ENCODE measurements at regions not wholly inside any gene's neighbourhood (a gene's known extent, or its start where the extent isn't known, plus 50 kb on each side); places are given as distances from the start of the nearest gene placed in this dataset.

DNA sequence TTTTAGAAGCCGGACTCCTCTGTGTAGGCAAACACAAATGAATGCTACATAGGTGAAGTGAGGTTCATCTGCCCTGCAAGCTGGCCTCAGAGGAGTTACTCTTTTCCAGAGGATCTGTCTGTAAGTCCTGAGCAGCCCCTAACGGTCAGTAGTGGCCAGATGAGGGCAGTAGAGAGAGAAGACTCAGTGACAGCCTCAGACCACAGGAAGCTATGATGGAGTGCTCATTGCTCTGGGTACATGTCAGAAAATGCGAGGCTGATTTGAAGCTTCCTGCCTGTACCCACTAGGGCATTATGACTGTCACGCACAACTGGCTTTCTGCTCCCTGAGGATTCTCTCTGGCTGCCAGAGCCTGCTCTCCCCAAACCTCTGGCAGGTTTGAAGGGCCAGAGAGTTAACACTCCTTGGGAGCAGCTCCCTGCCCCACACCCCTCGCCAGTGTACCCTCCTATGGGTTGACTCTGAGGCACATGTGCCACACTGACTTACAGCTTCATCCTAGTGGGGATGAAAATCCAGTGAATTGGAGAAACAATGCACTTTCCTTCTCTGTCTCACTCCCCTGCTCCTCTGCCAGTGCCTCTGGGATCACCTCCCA, 141.5 kb downstream of the GABRG2 start:
- H4K20me1 ChIP-seq (ENCODE audit: insufficient read depth) = no peaks in the 10 kb centered on the region
- H3K9ac ChIP-seq = no peak overlapping the region
- no peaks in the 10 kb centered on the region for H3K27me3 ChIP-seq (ENCODE audit: insufficient read depth, low read depth)
- no peaks in the 10 kb centered on the region for H3K79me2 ChIP-seq (ENCODE audit: insufficient read depth, low read depth)
- H3K27ac ChIP-seq = no peak overlapping the region
- TF ChIP-seq, protein P1, sequence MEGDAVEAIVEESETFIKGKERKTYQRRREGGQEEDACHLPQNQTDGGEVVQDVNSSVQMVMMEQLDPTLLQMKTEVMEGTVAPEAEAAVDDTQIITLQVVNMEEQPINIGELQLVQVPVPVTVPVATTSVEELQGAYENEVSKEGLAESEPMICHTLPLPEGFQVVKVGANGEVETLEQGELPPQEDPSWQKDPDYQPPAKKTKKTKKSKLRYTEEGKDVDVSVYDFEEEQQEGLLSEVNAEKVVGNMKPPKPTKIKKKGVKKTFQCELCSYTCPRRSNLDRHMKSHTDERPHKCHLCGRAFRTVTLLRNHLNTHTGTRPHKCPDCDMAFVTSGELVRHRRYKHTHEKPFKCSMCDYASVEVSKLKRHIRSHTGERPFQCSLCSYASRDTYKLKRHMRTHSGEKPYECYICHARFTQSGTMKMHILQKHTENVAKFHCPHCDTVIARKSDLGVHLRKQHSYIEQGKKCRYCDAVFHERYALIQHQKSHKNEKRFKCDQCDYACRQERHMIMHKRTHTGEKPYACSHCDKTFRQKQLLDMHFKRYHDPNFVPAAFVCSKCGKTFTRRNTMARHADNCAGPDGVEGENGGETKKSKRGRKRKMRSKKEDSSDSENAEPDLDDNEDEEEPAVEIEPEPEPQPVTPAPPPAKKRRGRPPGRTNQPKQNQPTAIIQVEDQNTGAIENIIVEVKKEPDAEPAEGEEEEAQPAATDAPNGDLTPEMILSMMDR (conservative IDR thresholded peaks at IDR 0.05; ENCODE audit: low read depth, low read length) = no peak
- no peak overlapping the region for H3K4me2 ChIP-seq
- H2AFZ ChIP-seq (ENCODE audit: low read depth) = no peak overlapping the region
- no peaks in the 10 kb centered on the region for H3K4me1 ChIP-seq (ENCODE audit: low read depth, poor library complexity, severe bottlenecking)
- no peaks in the 10 kb centered on the region for H3K36me3 ChIP-seq (ENCODE audit: insufficient read depth)
- no peak overlapping the region for H3K4me3 ChIP-seq (IDR thresholded peaks at IDR 0.05; ENCODE audit: insufficient read depth, low read depth, low read length)

DNA sequence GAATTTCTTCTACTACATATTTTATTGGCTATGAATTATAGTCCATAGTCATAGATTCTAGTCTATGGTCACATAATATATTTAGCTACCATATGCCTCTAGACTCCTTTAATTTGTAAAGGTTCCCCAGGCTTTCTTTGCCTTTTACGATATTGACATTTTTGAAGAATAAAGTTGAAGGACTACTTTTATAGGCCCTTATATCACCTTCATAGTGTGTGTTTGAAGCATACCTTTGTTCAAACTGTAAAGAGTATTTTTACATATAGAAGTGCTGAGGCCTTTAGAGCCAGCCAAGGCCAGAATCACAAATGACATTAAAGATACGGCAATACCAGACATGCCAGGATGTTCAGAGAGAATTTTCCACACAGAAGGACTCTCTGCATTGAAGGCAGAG, 147.0 kb downstream of the GABRG2 start:
- no peaks in the 10 kb centered on the region for H3K27me3 ChIP-seq (ENCODE audit: insufficient read depth, low read depth)
- H3K4me1 ChIP-seq (ENCODE audit: low read depth, poor library complexity, severe bottlenecking) = no peaks in the 10 kb centered on the region
- no peak overlapping the region for H2AFZ ChIP-seq (ENCODE audit: low read depth)
- no peaks in the 10 kb centered on the region for H4K20me1 ChIP-seq (ENCODE audit: insufficient read depth)
- H3K4me2 ChIP-seq = no peak overlapping the region
- H3K4me3 ChIP-seq (IDR thresholded peaks at IDR 0.05; ENCODE audit: insufficient read depth, low read depth, low read length) = no peak overlapping the region
- TF ChIP-seq, protein P1 (conservative IDR thresholded peaks at IDR 0.05; ENCODE audit: low read depth, low read length) = no peak
- no peaks in the 10 kb centered on the region for H3K36me3 ChIP-seq (ENCODE audit: insufficient read depth)
- H3K27ac ChIP-seq = no peak overlapping the region
- no peak overlapping the region for H3K9ac ChIP-seq
- no peaks in the 10 kb centered on the region for H3K79me2 ChIP-seq (ENCODE audit: insufficient read depth, low read depth)

DNA sequence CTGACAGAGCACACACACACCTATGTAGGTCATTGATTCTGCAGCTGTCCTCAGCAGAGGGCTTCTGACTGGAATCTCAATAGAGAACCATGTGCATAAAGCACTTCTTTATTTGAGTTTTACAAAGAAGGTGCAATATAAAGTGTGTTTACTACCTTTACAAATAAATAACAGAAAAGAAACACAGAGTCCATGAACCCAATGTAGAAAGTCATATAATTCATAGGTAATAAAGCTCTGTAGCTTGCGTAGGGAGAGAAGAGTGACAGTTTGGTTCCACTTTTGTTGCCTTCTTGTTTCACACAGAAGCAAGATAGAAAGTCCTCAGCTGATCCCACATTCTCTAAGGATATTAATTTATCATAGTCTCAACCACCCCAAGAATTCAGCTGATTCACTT, 149.5 kb downstream of the GABRG2 start:
- no peak overlapping the region for H3K9ac ChIP-seq
- H3K36me3 ChIP-seq (ENCODE audit: insufficient read depth) = no peaks in the 10 kb centered on the region
- H3K27me3 ChIP-seq (ENCODE audit: insufficient read depth, low read depth) = no peaks in the 10 kb centered on the region
- no peaks in the 10 kb centered on the region for H3K4me1 ChIP-seq (ENCODE audit: low read depth, poor library complexity, severe bottlenecking)
- no peak overlapping the region for H2AFZ ChIP-seq (ENCODE audit: low read depth)
- no peak overlapping the region for H3K4me3 ChIP-seq (IDR thresholded peaks at IDR 0.05; ENCODE audit: insufficient read depth, low read depth, low read length)
- no peaks in the 10 kb centered on the region for H3K79me2 ChIP-seq (ENCODE audit: insufficient read depth, low read depth)
- H3K27ac ChIP-seq = no peak overlapping the region
- no peak overlapping the region for H3K4me2 ChIP-seq
- H4K20me1 ChIP-seq (ENCODE audit: insufficient read depth) = no peaks in the 10 kb centered on the region
- TF ChIP-seq, protein P1 (conservative IDR thresholded peaks at IDR 0.05; ENCODE audit: low read depth, low read length) = no peak

DNA sequence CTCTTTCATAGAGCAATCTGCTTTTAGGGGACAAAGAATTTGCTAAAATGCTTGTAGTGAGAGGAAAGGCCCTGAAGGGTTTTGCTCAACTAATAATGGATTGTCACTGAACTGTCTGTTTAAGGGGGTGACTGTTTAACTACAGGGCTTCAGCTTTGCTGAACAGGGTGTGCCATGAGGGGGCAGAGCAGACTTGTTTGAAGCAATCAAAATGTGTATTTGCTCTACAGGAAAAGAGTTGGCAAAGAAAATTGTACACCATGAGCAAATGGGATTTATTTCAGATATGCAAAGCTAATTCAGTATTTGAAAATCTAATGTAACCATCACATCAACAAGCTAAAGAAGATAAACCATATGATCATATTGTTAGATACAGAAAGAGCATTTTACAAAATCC, 154.3 kb downstream of the GABRG2 start:
- H3K36me3 ChIP-seq (ENCODE audit: insufficient read depth) = no peaks in the 10 kb centered on the region
- no peak overlapping the region for H3K27ac ChIP-seq
- no peak overlapping the region for H3K9ac ChIP-seq
- H3K79me2 ChIP-seq (ENCODE audit: insufficient read depth, low read depth) = no peaks in the 10 kb centered on the region
- H3K4me2 ChIP-seq = no peak overlapping the region
- no peak overlapping the region for H3K4me3 ChIP-seq (IDR thresholded peaks at IDR 0.05; ENCODE audit: insufficient read depth, low read depth, low read length)
- H2AFZ ChIP-seq (ENCODE audit: low read depth) = no peak overlapping the region
- no peaks in the 10 kb centered on the region for H4K20me1 ChIP-seq (ENCODE audit: insufficient read depth)
- TF ChIP-seq, protein P1 (conservative IDR thresholded peaks at IDR 0.05; ENCODE audit: low read depth, low read length) = no peak
- no peaks in the 10 kb centered on the region for H3K27me3 ChIP-seq (ENCODE audit: insufficient read depth, low read depth)
- H3K4me1 ChIP-seq (ENCODE audit: low read depth, poor library complexity, severe bottlenecking) = no peaks in the 10 kb centered on the region
